GM21576 (cell line): ENCODE measurements at regions not wholly inside any gene's neighbourhood (a gene's known extent, or its start where the extent isn't known, plus 50 kb on each side); places are given as distances from the start of the nearest gene placed in this dataset.

Experiments
- ATAC-seq: cut with Tn5 transposase; IDR thresholded peaks from one replicate; pipeline ENCODE4 v1.9.1; 2021; ENCODE audit warnings: mild to moderate bottlenecking, moderate library complexity; ENCODE audit not compliant: unreplicated experiment

DNA sequence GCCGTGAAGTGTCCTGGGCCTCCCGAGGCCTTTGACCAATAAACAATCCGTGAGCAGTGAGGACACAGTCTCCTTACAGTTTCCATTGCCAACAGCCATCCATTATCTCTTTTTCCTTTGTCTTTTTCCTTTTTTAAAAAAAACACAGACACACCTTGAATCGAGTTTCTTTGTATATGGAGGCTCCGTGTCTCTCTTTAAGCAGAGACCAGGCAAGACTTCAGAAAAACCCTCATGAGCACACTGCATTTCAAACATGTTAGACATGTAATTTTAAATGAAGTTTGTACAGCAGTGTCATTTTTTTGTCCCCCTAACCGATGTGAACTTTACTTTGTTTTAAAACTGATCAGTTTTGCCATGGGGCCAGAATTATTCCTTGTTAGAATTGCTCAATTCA lies 111.1 kb downstream of the SPTSSA start:
- no peak for ATAC-seq

DNA sequence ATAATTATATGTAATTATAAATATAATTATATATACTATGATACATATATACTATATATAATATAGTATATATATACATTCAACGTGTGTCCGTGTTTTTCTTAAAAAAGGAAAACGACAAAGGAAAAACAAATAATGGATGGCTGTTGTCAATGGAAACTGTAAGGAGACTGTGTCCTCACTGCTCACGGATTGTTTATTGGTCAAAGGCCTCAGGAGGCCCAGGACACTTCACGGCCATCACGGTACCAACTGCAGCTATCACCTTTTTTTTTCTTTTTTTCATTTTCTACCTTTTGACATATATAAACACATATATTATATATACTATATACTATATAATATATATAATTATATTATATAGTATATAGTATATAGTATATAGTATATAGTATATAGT lies 113.4 kb downstream of the SPTSSA start:
- no peak for ATAC-seq

- no peak for ATAC-seq
These were observed 114.4 kb downstream of the SPTSSA start for GRCh38 chr14:34347683-34348082.

DNA sequence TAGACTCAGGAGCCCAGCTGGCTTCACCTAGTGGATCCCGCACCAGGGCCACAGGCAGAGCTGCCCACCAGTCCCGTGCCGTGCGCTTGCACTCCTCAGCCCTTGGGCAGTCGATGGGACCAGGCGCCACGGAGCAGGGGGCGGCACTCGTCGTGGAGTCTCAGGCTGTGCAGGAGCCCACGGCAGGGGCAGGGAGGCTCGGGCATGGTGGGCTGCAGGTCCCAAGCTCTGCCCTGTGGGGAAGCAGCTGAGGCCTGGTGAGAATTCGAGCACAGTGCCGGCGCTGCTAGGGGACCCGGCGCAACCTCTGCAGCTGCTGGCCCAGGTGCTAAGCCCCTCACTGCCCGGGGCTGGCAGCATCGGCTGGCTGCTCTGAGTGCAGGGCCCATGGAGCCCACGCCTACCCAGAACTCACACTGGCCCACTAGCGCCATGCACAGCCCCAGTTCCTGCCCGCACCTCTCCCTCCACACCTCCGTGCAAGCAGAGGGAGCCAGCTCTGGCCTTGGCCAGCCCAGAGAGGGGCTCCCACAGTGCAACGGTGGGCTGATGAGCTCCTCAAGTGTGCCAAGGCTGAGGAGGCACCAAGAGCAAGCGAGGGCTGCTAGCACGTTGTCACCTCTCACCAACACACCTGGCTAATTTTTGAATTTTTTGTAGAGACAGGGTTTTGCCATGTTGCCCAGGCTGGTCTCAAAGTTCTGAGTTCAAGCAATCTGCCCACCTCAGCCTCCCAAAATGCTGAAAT lies 116.1 kb downstream of the SPTSSA start:
- no peak for ATAC-seq

GRCh38 chr14:34344318-34344717 lies 117.7 kb downstream of the SPTSSA start:
- no peak for ATAC-seq

- no peak for ATAC-seq
These were observed 121.9 kb downstream of the SPTSSA start for GRCh38 chr14:34340025-34340625.

- ATAC-seq, result no peak
These were observed 124.0 kb downstream of the SPTSSA start for GRCh38 chr14:34338056-34338455.

DNA sequence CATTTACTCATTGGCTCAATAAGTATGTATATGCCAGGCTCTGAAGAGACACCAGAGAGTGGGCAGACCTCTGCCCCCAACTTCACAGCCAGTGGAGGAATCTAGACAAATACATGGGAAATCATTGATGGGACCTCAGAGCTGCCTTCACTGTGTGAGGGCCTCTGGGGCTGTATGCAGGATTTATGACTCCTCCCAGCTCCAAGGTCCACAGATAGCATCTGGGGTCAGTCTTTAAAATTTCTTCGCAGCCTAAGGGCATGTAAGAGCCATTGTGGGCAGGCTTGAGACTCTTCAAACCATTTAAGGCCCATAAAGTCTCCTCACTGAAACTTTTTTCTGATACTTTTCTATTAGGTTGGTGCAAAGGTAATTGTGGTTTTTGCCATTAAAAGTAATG lies 125.5 kb downstream of the SPTSSA start:
- no peak for ATAC-seq

DNA sequence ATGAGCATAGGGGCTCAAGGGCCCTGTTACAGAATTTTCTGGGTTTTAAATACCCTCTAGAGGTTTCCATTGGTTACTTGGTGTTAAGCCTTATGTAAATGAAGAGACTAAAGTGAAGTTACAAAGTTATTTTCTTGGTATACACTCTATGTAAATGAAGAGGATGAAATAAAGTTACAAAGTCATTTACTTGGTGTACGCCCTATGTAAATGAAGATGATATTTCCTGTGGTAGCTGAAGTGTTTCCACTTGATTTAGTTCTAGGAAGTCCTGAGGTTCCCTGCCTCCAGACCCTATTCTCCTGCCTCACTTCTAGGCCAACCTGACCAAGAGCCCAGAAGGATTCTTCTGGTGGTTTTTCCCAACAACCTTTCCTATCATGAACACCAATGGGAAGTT lies 126.1 kb downstream of the SPTSSA start:
- ATAC-seq, result no peak

DNA sequence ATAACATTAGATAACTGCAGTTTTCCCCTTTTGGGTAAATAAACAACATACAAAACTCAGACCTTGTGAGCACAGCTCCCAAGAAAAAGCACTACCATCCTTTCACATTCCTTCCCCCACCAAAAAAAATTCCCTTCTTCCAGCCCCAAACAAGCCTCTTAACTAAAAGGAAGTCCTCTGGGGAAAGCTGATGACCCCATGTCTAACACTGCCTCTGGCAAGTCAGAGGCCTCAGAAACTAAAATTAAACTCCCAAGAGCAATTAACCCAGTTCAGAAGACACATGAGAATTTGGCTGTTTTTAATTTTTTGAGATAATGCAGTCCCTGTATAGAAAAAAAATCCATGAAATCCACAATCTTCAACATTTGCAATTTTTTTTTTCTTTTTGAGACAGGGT lies 127.7 kb downstream of the SPTSSA start:
- no peak for ATAC-seq

- peak; percentile 96 for ATAC-seq
These were observed 130.1 kb downstream of the SPTSSA start for GRCh38 chr14:34331728-34332623.

DNA sequence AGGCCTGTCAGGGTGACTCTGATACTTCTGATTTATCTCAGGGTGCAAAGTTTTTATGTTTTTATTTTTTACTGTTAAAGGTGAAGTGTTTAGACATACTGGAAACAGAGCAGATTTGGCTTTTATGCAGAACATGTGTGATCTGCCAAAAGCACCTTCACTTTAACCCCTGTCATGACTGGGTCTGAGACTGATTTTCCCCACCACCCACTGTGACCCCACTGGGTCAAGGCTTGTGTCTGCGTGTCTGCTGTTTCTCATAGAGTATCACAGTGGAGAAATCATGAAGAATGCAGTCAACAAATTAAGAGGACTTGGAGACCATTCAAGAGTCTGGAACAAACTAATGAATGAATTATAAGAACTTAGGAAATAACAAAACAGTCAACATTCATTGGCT lies 131.2 kb downstream of the SPTSSA start:
- no peak for ATAC-seq

- ATAC-seq, result no peak
These were observed 132.7 kb downstream of the SPTSSA start for GRCh38 chr14:34329301-34329700.

GRCh38 chr14:34328178-34328577 lies 133.9 kb downstream of the SPTSSA start:
- no peak for ATAC-seq

GRCh38 chr14:34325493-34325892 lies 136.5 kb downstream of the SPTSSA start:
- ATAC-seq, result no peak

GRCh38 chr14:34324363-34324795 lies 137.7 kb downstream of the SPTSSA start:
- ATAC-seq, result no peak

DNA sequence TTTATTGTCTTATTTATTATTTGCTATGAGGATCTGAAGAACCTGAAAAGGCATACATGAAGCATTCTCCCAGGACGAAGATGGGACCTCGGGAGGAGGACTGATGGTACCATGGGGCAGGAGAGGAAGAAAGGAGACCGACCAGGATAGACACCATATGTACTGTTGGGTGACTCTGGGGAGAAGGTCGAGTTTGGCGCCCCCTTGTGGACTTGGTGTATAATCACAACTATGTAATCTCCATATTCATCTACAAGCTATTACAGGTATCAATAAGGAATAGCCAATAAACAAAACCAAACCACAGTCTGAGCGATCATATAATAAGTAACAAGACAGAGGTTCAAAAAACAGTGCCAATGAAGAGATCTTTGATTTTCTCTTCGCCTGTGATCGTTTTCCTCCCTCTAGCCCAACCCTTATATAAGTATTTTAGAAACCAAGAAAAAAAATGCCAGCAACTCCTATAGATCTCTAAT lies 139.1 kb downstream of the SPTSSA start:
- ATAC-seq, result peak; percentile 79

DNA sequence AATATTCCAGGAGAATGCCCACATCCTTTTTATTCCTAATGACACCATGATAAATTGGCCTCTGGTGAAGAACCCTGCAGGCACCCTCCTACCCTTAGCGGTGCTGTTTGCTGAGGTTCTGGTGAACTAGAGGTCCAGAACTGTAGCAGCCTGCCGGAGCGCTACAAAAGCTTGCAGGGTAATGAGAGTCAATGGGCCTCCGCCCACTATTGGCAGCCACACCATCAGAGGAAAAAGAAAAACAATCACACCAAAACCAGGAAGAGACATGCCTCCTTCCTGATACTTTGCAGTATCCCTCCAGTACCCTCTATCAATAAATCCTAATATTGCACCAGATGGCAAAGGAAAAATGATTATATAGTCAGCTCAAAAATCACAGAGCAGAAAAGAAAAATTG lies 142.9 kb downstream of the SPTSSA start:
- ATAC-seq, result no peak

DNA sequence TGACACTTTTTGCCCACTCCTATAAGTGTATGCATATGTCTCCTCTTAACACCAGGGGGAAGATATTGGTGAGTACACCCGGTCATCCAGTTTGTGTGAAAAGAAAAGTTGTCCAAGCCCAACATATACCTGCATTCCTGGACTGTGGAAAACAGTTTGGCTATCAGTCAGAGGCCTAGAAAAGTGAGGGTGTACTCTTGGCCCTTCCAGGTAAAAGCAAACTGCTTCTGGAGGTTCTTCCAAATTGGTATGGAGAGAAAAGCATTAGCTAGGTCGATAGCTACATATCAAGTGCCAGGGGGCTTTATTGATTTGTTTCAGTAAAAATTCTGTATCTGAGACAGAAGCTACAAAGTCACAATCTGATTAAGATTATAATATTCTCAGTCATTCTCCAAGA lies 144.0 kb downstream of the SPTSSA start:
- no peak for ATAC-seq

DNA sequence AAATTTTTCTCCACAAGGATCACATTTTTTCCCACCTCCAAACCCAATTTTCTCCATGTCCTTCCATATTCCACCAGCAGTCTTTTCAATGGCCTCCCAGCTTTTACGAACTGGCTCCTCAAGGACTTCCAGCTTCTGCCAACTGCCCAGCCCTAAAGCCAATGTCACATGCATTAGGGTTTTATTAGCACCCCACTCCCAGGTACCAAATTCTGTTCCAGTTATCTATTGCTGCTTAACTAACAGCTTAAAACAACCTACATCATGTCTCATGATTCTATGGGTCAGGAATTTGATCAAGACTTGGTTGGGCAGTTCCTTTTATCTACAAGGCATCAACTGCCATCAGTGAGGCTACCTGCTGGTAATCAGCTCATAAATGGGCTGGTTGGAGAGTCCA lies 151.3 kb downstream of the SPTSSA start:
- ATAC-seq, result no peak

- no peak for ATAC-seq
These were observed 158.2 kb downstream of the SPTSSA start for GRCh38 chr14:34303811-34304210.

DNA sequence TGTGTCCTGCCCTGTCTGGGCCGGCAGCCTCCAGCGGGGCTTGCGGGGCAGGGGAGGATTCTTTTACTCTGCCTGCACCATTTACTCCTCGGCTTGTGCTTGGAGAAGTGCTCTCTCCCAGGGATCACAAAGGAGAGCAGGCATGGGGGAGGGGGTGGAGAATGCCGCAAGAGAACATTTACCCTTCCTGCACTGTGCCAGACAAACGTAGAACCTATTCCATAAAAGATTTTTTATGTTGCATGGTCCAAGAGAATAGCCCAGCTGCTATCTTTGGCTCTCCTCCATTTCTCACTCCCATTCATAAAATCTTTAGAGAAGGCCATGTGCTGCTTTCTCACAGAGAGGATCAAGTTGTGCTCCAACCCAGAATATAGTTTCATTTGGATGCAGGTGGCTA lies 159.4 kb downstream of the SPTSSA start:
- ATAC-seq, result no peak
